Omental fat pad (tissue), 3 donors: ENCODE measurements at regions not wholly inside any gene's neighbourhood (a gene's known extent, or its start where the extent isn't known, plus 50 kb on each side); places are given as distances from the start of the nearest gene placed in this dataset.

Experiments used
- ATAC-seq: fragments of 150-250 bp; one replicate; pipeline ENCODE4 v1.9.1; 2016; ENCODE audit warnings: mild to moderate bottlenecking, moderate library complexity; ENCODE audit not compliant: low FRiP score
- DNase-seq: peaks from one replicate; pipeline ENCODE4 v3.0.0-alpha.2; 2019; ENCODE audit warnings: low spot score
- CTCF ChIP-seq, 3 donors: fragments of 450-650 bp; IDR thresholded peaks; one replicate each; pipeline ENCODE4 v1.5.1; 2016 to 2017; ENCODE audit warnings: antibody characterized with exemption in 3 of 3, mild to moderate bottlenecking in 3 of 3, moderate library complexity in 2 of 3

DNA sequence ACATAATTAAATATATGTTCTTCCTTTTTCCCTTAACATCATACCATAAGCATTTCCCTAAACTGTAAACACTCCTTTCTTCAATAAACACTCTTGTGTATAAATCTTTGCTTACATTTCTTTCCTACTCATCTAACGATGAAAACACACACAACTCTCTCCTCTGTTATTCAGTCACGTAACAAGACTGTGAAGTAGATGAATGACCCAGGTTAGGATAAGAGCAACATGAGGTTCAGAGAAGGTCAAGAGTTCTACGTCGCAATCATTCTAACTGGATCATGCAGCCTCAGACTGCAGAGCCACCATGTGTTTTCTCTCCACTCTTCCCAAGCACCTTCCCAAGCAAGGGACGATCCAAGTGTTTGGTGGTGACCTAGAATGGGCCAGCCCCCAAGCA, 70.5 kb upstream of the SPTLC1 start:
- ATAC-seq (no peak), DNase-seq (no peak)
- no peak for TF ChIP-seq CTCF (IDR thresholded peaks at IDR 0.05)

GRCh38 chr9:92185096-92185495, 69.9 kb upstream of the SPTLC1 start:
- TF ChIP-seq CTCF (IDR thresholded peaks at IDR 0.05), result no peak
- no peak for ATAC-seq
- DNase-seq, result no peak

DNA sequence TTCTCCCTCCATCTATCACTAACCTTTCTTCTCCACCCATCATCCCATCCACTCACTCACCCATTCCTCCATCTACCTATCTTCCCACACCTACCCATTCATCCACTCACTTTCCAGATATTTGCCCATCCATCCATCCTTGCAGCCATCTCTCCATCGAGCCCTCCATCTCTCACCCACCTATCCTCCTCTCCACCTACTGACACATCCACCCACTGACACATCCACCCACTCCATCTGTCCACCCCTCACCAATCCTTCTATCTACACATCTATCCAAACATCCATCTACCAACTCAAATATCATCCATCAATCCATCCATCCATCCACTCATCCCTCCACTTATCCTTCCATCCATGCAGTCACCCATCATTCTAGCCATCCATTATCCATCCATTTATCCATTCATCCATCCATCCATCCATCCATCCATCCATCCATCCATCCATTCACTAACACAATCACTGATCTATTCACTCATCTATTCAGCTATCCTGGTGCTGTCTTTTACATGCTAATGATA, 68.9 kb upstream of the SPTLC1 start:
- no peak for DNase-seq
- no peak for TF ChIP-seq CTCF (IDR thresholded peaks at IDR 0.05)
- ATAC-seq, result no peak

- no peak for DNase-seq
- ATAC-seq, result no peak
- TF ChIP-seq CTCF (IDR thresholded peaks at IDR 0.05), result no peak
These were observed 68.2 kb upstream of the SPTLC1 start for GRCh38 chr9:92183449-92183848.

GRCh38 chr9:92181296-92181695, 66.1 kb upstream of the SPTLC1 start:
- TF ChIP-seq CTCF (IDR thresholded peaks at IDR 0.05), result no peak
- DNase-seq (no peak), ATAC-seq (no peak)

GRCh38 chr9:92180669-92181181, 65.5 kb upstream of the SPTLC1 start:
- DNase-seq (no peak), ATAC-seq (no peak)
- TF ChIP-seq CTCF (IDR thresholded peaks at IDR 0.05), result no peak

- no peak for TF ChIP-seq CTCF (IDR thresholded peaks at IDR 0.05)
- DNase-seq, result no peak
These were observed 64.8 kb upstream of the SPTLC1 start for GRCh38 chr9:92180002-92180400.

More at GRCh38 chr9:92180002-92180400, 64.8 kb upstream of the SPTLC1 start:
- ATAC-seq, result no peak
